ENCODE measurements at regions not wholly inside any gene's neighbourhood (a gene's known extent, or its start where the extent isn't known, plus 50 kb on each side); places are given as distances from the start of the nearest gene placed in this dataset.

GRCh38 chr18:46250812-46251173 is 146.6 kb downstream of the HAUS1 start:
- no peak for TF ChIP-seq YY1 (IDR thresholded peaks at IDR 0.05; ENCODE audit: extremely low read depth, insufficient replicate concordance, low read depth, low read length)
- TF ChIP-seq EGR1 (IDR thresholded peaks at IDR 0.05; ENCODE audit: low read depth), result no peak
- TF ChIP-seq TCF7L2 (IDR thresholded peaks at IDR 0.05; ENCODE audit: borderline replicate concordance, extremely low read depth, insufficient read depth, insufficient read length), result no peak
- TF ChIP-seq SP1 (IDR thresholded peaks at IDR 0.05; ENCODE audit: low read depth), result no peak
- no peak for TF ChIP-seq ZNF274 (IDR thresholded peaks at IDR 0.05; ENCODE audit: low read depth, low read length)
- no peak for TF ChIP-seq CBX3 (IDR thresholded peaks at IDR 0.05; ENCODE audit: low read depth)
- TF ChIP-seq CTCF (IDR thresholded peaks at IDR 0.05 in 2 of 3, conservative IDR thresholded peaks at IDR 0.05 in 1 of 3; ENCODE audit: borderline replicate concordance in 1 of 3, insufficient read depth in 1 of 3, low read depth in 2 of 3, low read length in 2 of 3), result no peak
- TF ChIP-seq EZH2 (IDR thresholded peaks at IDR 0.05), result no peak
- TF ChIP-seq ATF3 (IDR thresholded peaks at IDR 0.05), result no peak
- no peak for TF ChIP-seq FOSL1 (IDR thresholded peaks at IDR 0.05; ENCODE audit: low read depth)
- TF ChIP-seq POLR2A (IDR thresholded peaks at IDR 0.05; ENCODE audit: borderline replicate concordance, extremely low read depth, insufficient read depth, insufficient read length), result no peak
- no peak for TF ChIP-seq JUND (IDR thresholded peaks at IDR 0.05)
- TF ChIP-seq SIN3A (IDR thresholded peaks at IDR 0.05; ENCODE audit: low read depth), result no peak
- no peak for TF ChIP-seq ZBTB33 (IDR thresholded peaks at IDR 0.05; ENCODE audit: extremely low read depth, insufficient replicate concordance, low read length)
- TF ChIP-seq MAX (IDR thresholded peaks at IDR 0.05), result no peak
- TF ChIP-seq REST (IDR thresholded peaks at IDR 0.05; ENCODE audit: low read depth), result no peak
- no peak for TF ChIP-seq ELF1 (IDR thresholded peaks at IDR 0.05; ENCODE audit: borderline replicate concordance, low read depth)
- no peak for TF ChIP-seq CEBPB (IDR thresholded peaks at IDR 0.05; ENCODE audit: low read depth)
- TF ChIP-seq EZH2phosphoT487 (IDR thresholded peaks at IDR 0.05; ENCODE audit: borderline replicate concordance), result no peak
- TF ChIP-seq SRF (IDR thresholded peaks at IDR 0.05; ENCODE audit: low read depth), result no peak
- H3K9me2 ChIP-seq (ENCODE audit: insufficient read depth), result no peaks in the 10 kb centered on the region
- peaks cover 29% of the 10 kb centered on the region for H3K79me2 ChIP-seq (ENCODE audit: insufficient read depth, low read length)
- peak overlapping the region; percentile 45 for H3K4me2 ChIP-seq (ENCODE audit: low read length)
- no peaks in the 10 kb centered on the region for H3K9me3 ChIP-seq (ENCODE audit: control insufficient read depth in 1 of 2, insufficient read depth in 1 of 2, low read depth in 1 of 2, low read length in 2 of 2)
- ChIA-PET CTCF (no interaction called here), POLR2A (no interaction called here), RAD21 (ENCODE audit: low non-redundant PET in 1 of 2, low total read pairs in 2 of 2, uncharacterized antibody in 2 of 2, unreplicated experiment in 2 of 2) (no interaction called here)
- H3K4me1 ChIP-seq (ENCODE audit: control insufficient read depth in 1 of 2, insufficient read depth in 2 of 2, low read length in 2 of 2), result peaks cover 22 to 30% of the 10 kb centered on the region in 2 experiments
- H3K27me3 ChIP-seq (ENCODE audit: insufficient read depth, low read length), result no peaks in the 10 kb centered on the region
- no peak overlapping the region for H2AFZ ChIP-seq (ENCODE audit: low read depth, low read length, poor library complexity, severe bottlenecking)
- peak overlapping the region; percentile 2; the same call in 1 of the 2 replicates for H3K27ac ChIP-seq (ENCODE audit: low read depth, low read length)
- intact Hi-C loops (cut with micrococcal nuclease), result no loop called here
- H3K4me3 ChIP-seq (replicated peaks in 1 of 2; ENCODE audit: low read depth in 1 of 2, low read length in 2 of 2), result no peak overlapping the region
- ATAC-seq (no peak), DNase-seq (ENCODE audit: low read depth, low spot score) (no peak)
- BruUV-seq (replicated peaks), result no TSS peak
- H3K36me3 ChIP-seq (ENCODE audit: control insufficient read depth in 1 of 2, insufficient read depth in 2 of 2, low read length in 2 of 2), result no peaks in the 10 kb centered on the region
- H3K9ac ChIP-seq (ENCODE audit: low read length), result no peak overlapping the region
- 0 out of 2 replicates have a peak, but pooled peaks cover 1% of the 10 kb centered on the region for H4K20me1 ChIP-seq (ENCODE audit: insufficient read depth)

Measured in HCT116 (cell line).